ENCODE measurements at regions not wholly inside any gene's neighbourhood (a gene's known extent, or its start where the extent isn't known, plus 50 kb on each side); places are given as distances from the start of the nearest gene placed in this dataset.
"Not testable (repeated sequence)": the region's sequence is repeated elsewhere in the genome, so short reads cannot be mapped to it uniquely, and the experiment has no call there.

GRCh38 chr14:38045461-38045860 lies 162.2 kb upstream of the SSTR1 start:
- no peaks in the 10 kb centered on the region for H3K9me3 ChIP-seq
- 91 to 96% (median 92%) methylated on average over 2 of the region's 2 CpGs for WGBS, 3 donors
- ATAC-seq (no peak), DNase-seq (no peak)
- H3K36me3 ChIP-seq (ENCODE audit: insufficient read depth in 1 of 2, low read depth in 1 of 2), result no peaks in the 10 kb centered on the region
- no peak for TF ChIP-seq CTCF (IDR thresholded peaks at IDR 0.05)
- H3K27ac ChIP-seq, result no peak overlapping the region
- H3K4me3 ChIP-seq, result no peak overlapping the region
- H3K27me3 ChIP-seq (ENCODE audit: insufficient read depth in 3 of 3, low read length in 2 of 3), result no peaks in the 10 kb centered on the region
- no peaks in the 10 kb centered on the region for H3K4me1 ChIP-seq
- intact Hi-C loops (cut with DNase I), result no loop called here

GRCh38 chr14:38046160-38046559 lies 161.5 kb upstream of the SSTR1 start:
- intact Hi-C loops (cut with DNase I), result no loop called here
- TF ChIP-seq CTCF (IDR thresholded peaks at IDR 0.05), result no peak
- H3K4me1 ChIP-seq, result no peaks in the 10 kb centered on the region
- H3K27ac ChIP-seq, result no peak overlapping the region
- no peaks in the 10 kb centered on the region for H3K27me3 ChIP-seq (ENCODE audit: insufficient read depth in 3 of 3, low read length in 2 of 3)
- no peaks in the 10 kb centered on the region for H3K36me3 ChIP-seq (ENCODE audit: insufficient read depth in 1 of 2, low read depth in 1 of 2)
- WGBS, 3 donors, result 62 to 71% (median 67%) methylated on average over 2 of the region's 2 CpGs
- H3K4me3 ChIP-seq, result no peak overlapping the region
- DNase-seq (no peak), ATAC-seq (no peak)
- no peaks in the 10 kb centered on the region for H3K9me3 ChIP-seq

GRCh38 chr14:38047195-38047902 lies 160.4 kb upstream of the SSTR1 start:
- no peak for ATAC-seq
- Histone ChIP-seq H3K9me3 (no peaks in the 10 kb centered on the region), H3K36me3 (ENCODE audit: insufficient read depth in 1 of 2, low read depth in 1 of 2) (no peaks in the 10 kb centered on the region), H3K4me1 (no peaks in the 10 kb centered on the region), H3K27ac (no peak overlapping the region), H3K27me3 (ENCODE audit: insufficient read depth in 3 of 3, low read length in 2 of 3) (no peaks in the 10 kb centered on the region), H3K4me3 (no peak overlapping the region)
- intact Hi-C loops (cut with DNase I), result no loop called here
- TF ChIP-seq CTCF (IDR thresholded peaks at IDR 0.05), result no peak
- DNase-seq, result no peak
- 46 to 59% (median 52%) methylated on average over 2 of the region's 2 CpGs for WGBS, 3 donors

GRCh38 chr14:38053666-38054065 lies 154.0 kb upstream of the SSTR1 start:
- Histone ChIP-seq H3K4me3 (no peak overlapping the region), H3K27me3 (ENCODE audit: insufficient read depth in 3 of 3, low read length in 2 of 3) (no peaks in the 10 kb centered on the region), H3K36me3 (ENCODE audit: insufficient read depth in 1 of 2, low read depth in 1 of 2) (no peaks in the 10 kb centered on the region), H3K4me1 (no peaks in the 10 kb centered on the region), H3K9me3 (no peaks in the 10 kb centered on the region), H3K27ac (no peak overlapping the region)
- TF ChIP-seq CTCF (IDR thresholded peaks at IDR 0.05), result no peak
- DNase-seq (no peak), ATAC-seq (no peak)
- intact Hi-C loops (cut with DNase I), result no loop called here

- DNase-seq, result no peak
- no peak for TF ChIP-seq CTCF (IDR thresholded peaks at IDR 0.05)
- ATAC-seq, result no peak
- Histone ChIP-seq H3K27ac (no peak overlapping the region), H3K36me3 (ENCODE audit: insufficient read depth in 1 of 2, low read depth in 1 of 2) (no peaks in the 10 kb centered on the region), H3K4me1 (no peaks in the 10 kb centered on the region), H3K9me3 (no peaks in the 10 kb centered on the region), H3K4me3 (no peak overlapping the region), H3K27me3 (ENCODE audit: insufficient read depth in 3 of 3, low read length in 2 of 3) (peaks cover 0 to 2% (median 0%) of the 10 kb centered on the region in 3 donors)
- 68 to 79% (median 75%) methylated on average over 2 of the region's 2 CpGs for WGBS, 3 donors
- intact Hi-C loops (cut with DNase I), result no loop called here
Observed at GRCh38 chr14:38056270-38056669, 151.4 kb upstream of the SSTR1 start.

GRCh38 chr14:38062223-38062622 lies 145.5 kb upstream of the SSTR1 start:
- H3K4me3 ChIP-seq; H3K36me3 ChIP-seq (ENCODE audit: insufficient read depth in 1 of 2, low read depth in 1 of 2); DNase-seq; intact Hi-C loops (cut with DNase I); H3K27me3 ChIP-seq (ENCODE audit: insufficient read depth in 3 of 3, low read length in 2 of 3); H3K4me1 ChIP-seq; H3K9me3 ChIP-seq; ATAC-seq; H3K27ac ChIP-seq: not testable (repeated sequence)
- 91 to 93% (median 92%) methylated on average over 2 of the region's 2 CpGs for WGBS, 3 donors

Measured in psoas muscle (tissue), 7 donors.